GM10266 (cell line): ENCODE measurements at regions not wholly inside any gene's neighbourhood (a gene's known extent, or its start where the extent isn't known, plus 50 kb on each side); places are given as distances from the start of the nearest gene placed in this dataset.

Source experiments
- DNase-seq: peaks from one replicate; pipeline ENCODE4 v3.0.0; 2012; ENCODE audit errors: extremely low spot score
- CTCF ChIP-seq: IDR thresholded peaks from 2 replicates; pipeline ENCODE4 v1.5.1; 2012; ENCODE audit warnings: mild to moderate bottlenecking, low read depth; ENCODE audit not compliant: control insufficient read depth, insufficient read depth; ENCODE audit errors: missing control alignments

DNA sequence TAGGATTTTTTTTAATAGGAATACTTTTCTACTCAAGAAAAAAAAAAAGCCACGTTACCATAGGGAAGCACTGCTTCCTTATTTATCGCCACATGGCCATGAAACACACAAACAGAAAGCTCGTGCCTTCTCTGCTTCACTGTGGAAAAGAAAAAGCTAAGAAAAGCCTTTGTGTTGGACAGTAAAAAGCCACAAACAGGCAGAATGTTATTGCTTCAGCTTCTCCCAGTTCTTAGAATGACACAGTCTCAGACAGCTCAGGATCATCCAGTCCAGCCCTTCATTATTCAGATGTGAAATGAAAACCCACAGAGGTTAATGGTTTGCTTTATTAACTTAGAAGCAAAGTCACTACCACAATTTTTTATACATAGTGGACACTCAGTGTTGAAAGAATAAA is 181.6 kb upstream of the NOCT start:
- TF ChIP-seq CTCF = no peak
- DNase-seq = no peak

DNA sequence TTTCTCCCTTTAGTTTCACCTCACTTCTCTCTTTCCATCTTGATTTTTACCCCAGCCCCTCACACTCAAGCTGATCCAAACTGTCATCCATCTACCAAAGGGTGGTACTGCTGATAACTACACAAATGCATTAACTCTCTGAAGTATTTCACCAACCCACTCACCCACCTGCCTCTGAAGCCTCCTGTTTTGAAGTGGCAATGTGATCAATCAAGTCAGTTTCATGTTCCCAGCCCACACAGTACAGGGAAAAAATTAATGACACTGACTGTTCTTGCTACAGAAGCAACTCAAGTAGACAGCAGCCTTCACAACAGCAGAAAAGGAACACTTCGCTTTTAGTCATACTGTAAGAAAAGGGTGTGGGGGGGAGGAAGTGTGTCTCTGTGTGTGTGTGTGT is 183.0 kb upstream of the NOCT start:
- DNase-seq = no peak
- no peak for TF ChIP-seq CTCF

GRCh38 chr4:138831948-138832347 is 183.6 kb upstream of the NOCT start:
- no peak for DNase-seq

DNA sequence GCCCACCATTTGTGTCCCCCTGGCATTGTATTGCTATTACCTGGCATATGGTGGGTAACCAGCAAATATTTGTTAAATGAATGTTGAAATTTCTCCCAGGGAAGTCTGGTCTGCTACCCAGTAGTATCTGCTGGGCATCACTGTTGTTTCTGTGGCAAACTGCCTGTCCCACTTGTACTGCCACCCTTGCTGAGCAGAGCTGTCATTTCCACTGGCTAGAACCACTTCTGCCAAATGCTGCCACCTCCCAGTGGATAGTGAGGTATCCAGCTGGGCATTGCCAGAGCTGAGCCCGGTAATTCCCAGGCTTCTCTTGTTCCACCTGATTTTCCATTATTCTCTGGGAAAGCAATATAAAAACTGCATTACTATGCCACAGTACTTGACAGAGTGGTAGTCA is 186.7 kb upstream of the NOCT start:
- no peak for TF ChIP-seq CTCF
- DNase-seq = no peak

More at GRCh38 chr4:138831948-138832347, 183.6 kb upstream of the NOCT start:
- no peak for TF ChIP-seq CTCF

- TF ChIP-seq CTCF = no peak
- no peak for DNase-seq
Measured at GRCh38 chr4:138826754-138827153, 188.8 kb upstream of the NOCT start.

DNA sequence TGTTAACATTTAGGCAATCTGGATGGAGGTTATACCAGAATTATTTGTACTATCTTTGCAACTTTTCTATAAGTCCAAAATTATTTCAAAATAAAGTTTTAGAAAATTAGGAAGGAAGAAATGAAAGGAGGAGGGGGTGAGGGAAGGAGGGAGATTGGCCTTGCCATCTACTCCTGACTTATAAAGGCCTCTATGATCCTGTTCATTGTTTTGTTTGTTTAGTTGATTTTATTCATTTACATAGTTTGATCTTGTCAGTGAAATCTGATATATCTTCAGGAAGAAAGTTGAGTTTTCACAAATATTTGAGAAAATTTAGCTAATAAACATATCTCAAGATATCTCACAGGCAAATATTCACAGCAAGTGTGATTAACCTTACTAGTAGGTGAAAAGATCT is 189.3 kb upstream of the NOCT start:
- no peak for TF ChIP-seq CTCF

DNA sequence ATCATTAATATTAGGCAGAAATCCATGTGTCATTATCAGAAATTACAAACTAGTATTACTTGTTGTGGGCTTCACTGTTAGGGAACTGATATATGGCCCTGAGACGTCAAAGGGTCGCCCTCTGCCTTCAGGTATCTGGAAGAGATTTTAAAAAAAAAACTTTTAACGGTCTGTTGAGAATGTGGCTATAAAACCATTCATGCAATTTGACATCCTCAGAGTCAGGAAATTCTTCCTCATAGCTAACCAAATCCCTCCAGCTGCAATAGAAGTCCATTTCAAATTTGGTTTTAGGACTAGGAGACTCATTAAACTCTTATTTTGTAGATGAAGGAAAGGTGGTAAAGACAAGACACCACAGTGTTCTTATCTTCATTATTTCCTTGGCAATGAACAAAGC is 194.2 kb upstream of the NOCT start:
- DNase-seq = no peak
- no peak for TF ChIP-seq CTCF

More for the DNA sequence above, 189.3 kb upstream of the NOCT start:
- DNase-seq = no peak
